ENCODE measurements at regions not wholly inside any gene's neighbourhood (a gene's known extent, or its start where the extent isn't known, plus 50 kb on each side); places are given as distances from the start of the nearest gene placed in this dataset.
"Not testable (repeated sequence)": the region's sequence is repeated elsewhere in the genome, so short reads cannot be mapped to it uniquely, and the experiment has no call there.

DNA sequence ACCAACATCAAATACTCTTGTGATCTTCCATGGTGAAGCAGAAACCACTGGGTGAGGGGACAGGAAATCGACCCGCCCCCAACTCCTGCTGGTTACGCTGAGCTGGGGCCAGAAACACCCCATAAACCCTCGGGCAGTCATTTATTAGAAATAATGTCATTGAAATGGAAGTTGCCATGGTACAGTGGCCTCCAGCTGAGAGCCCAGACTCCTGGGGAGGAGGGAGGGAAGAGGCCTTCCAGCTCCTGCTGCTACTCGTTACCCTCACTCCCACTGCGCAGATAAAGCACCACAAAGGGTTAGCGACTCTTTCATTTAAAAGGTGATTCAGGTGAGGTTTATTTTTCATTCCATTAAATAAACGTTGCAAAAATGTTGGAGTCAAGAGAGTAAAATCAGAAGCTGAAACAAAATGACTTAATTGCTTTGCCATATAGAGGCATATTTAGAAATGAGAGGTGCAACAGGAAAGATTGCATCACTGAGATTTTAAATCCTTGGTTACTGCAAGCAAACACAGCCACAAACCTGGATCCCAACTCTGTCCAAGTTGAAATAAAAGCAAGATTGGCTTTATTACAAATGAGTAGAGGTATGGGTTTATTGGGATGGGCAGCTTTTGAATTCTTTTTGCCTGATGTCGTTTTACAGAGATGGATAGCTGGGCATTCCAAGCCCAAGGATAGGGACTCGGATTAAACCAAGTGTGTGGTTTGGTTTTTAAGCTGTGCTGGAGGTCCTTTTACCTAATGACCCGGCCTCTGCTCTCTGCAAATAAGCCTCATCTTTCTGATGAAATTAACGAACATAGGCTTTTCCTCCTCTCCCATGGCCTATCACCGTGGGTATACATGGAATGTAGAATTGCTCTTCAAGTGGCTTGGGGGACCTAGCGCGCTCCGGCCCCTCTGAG lies 92.0 kb downstream of the LYZL1 start:
- H3K36me3 ChIP-seq (ENCODE audit: control insufficient read depth in 1 of 2, insufficient read depth in 2 of 2, low read length in 2 of 2); H3K4me1 ChIP-seq (ENCODE audit: control insufficient read depth in 1 of 2, insufficient read depth in 2 of 2, low read length in 2 of 2); H3K27me3 ChIP-seq (ENCODE audit: low read depth, low read length); H3K4me3 ChIP-seq (ENCODE audit: low read depth in 1 of 2, low read length in 2 of 2); H3K27ac ChIP-seq (ENCODE audit: low read length); H3K9me3 ChIP-seq (ENCODE audit: control insufficient read depth in 1 of 2, low read length in 2 of 2): not testable (repeated sequence)

DNA sequence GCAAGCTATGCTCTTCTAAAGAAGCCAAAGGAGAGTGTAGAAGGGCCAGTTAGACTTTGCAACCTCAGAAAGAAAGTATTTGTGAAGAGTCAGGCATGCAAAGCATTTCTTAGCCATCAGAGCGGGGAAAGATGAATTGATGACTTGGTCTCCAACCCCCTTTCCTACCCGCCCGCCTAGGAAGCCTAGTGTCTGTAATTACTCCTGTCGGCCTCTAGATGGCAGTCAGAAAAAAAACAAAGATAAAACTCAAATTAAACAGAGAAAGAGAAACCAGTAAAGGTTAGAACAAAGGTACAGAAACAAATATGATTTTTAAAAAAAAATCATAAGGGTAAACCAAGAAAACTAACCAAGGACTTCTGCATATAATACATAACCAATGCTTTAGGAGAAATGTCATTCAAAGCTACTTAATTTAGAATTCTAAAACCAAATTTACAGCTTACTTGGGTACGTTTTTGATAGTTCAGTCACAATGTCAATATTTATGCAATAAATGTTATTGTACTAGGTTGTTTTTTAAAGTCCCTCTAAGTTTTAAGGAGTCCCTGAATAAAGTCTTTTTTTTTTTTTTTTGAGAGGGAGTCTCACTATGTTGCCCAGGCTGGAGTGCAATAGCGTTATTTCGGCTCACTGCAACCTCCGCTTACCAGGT lies 97.6 kb downstream of the LYZL1 start:
- Histone ChIP-seq H3K4me3 (ENCODE audit: low read depth in 1 of 2, low read length in 2 of 2) (no peak overlapping the region), H3K9me3 (ENCODE audit: control insufficient read depth in 1 of 2, low read length in 2 of 2) (no peaks in the 10 kb centered on the region), H3K36me3 (ENCODE audit: control insufficient read depth in 1 of 2, insufficient read depth in 2 of 2, low read length in 2 of 2) (no peaks in the 10 kb centered on the region), H3K27ac (ENCODE audit: low read length) (no peak overlapping the region), H3K27me3 (ENCODE audit: low read depth, low read length) (no peaks in the 10 kb centered on the region), H3K4me1 (ENCODE audit: control insufficient read depth in 1 of 2, insufficient read depth in 2 of 2, low read length in 2 of 2) (no peaks in the 10 kb centered on the region)

DNA sequence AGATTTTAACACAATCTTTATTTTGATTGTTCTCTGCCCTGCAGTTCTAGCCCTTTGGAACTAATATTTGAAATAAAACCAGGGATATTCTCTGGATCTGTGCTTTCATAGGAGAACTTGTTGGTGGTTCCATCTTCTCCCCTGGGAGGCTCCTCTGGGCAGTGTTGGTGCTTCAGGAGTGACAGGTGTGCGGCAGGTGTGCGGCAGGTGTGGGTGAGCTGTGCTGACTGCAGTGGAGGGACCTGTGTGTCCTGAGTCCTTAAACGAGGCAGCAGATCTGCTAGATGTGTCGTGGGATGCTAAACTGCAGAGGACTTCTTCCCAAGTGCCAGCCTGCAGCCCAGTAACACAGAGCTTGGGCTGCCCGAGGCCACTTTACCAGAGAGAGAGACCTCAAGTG lies 98.4 kb downstream of the LYZL1 start:
- H3K27ac ChIP-seq (ENCODE audit: low read length): no peak overlapping the region
- H3K4me1 ChIP-seq (ENCODE audit: control insufficient read depth in 1 of 2, insufficient read depth in 2 of 2, low read length in 2 of 2): no peaks in the 10 kb centered on the region
- no peaks in the 10 kb centered on the region for H3K9me3 ChIP-seq (ENCODE audit: control insufficient read depth in 1 of 2, low read length in 2 of 2)
- H3K36me3 ChIP-seq (ENCODE audit: control insufficient read depth in 1 of 2, insufficient read depth in 2 of 2, low read length in 2 of 2): no peaks in the 10 kb centered on the region
- H3K4me3 ChIP-seq (ENCODE audit: low read depth in 1 of 2, low read length in 2 of 2): no peak overlapping the region
- no peaks in the 10 kb centered on the region for H3K27me3 ChIP-seq (ENCODE audit: low read depth, low read length)

DNA sequence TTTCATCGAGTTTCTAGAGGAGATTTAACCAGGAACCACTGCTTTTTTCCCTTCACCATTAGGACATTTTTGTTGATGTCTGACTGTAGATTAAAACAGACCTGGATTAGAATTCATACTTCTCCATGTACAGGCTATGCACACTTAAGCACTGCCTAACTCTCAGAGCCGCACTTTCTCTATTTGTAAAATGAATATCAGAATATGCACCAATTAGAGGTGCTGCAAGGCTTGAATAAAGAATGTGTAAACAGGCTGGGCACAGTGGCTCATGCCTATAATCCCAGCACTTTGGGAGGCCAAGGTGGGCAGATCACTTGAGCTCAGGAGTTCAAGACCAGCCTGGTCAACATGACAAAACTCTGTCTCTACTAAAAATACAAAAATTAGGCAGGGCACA lies 99.2 kb downstream of the LYZL1 start:
- H3K36me3 ChIP-seq (ENCODE audit: control insufficient read depth in 1 of 2, insufficient read depth in 2 of 2, low read length in 2 of 2); H3K27ac ChIP-seq (ENCODE audit: low read length); H3K9me3 ChIP-seq (ENCODE audit: control insufficient read depth in 1 of 2, low read length in 2 of 2); H3K4me1 ChIP-seq (ENCODE audit: control insufficient read depth in 1 of 2, insufficient read depth in 2 of 2, low read length in 2 of 2); H3K4me3 ChIP-seq (ENCODE audit: low read depth in 1 of 2, low read length in 2 of 2); H3K27me3 ChIP-seq (ENCODE audit: low read depth, low read length): not testable (repeated sequence)

DNA sequence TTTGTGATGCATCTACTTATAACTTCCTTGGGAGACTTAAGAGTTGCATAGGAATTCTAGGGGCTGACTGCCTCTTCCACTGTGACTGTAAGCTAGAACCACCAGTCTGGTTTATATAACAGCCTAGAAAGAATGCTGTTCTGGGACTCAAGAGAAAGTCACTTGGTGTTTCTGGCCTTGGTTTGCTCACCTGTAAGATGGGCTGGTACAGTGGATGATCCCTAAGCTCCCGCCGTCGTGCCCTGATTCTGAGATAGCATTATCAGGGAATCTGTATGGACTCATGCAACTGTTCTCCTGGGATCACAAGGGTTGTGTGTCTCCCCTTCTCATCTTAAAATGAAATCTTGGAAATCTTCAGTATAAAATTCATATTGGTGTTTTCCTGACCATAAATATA lies 100.6 kb downstream of the LYZL1 start:
- Histone ChIP-seq H3K36me3 (ENCODE audit: control insufficient read depth in 1 of 2, insufficient read depth in 2 of 2, low read length in 2 of 2) (no peaks in the 10 kb centered on the region), H3K4me1 (ENCODE audit: control insufficient read depth in 1 of 2, insufficient read depth in 2 of 2, low read length in 2 of 2) (no peaks in the 10 kb centered on the region), H3K27me3 (ENCODE audit: low read depth, low read length) (no peaks in the 10 kb centered on the region), H3K9me3 (ENCODE audit: control insufficient read depth in 1 of 2, low read length in 2 of 2) (no peaks in the 10 kb centered on the region), H3K4me3 (ENCODE audit: low read depth in 1 of 2, low read length in 2 of 2) (no peak overlapping the region), H3K27ac (ENCODE audit: low read length) (no peak overlapping the region)

DNA sequence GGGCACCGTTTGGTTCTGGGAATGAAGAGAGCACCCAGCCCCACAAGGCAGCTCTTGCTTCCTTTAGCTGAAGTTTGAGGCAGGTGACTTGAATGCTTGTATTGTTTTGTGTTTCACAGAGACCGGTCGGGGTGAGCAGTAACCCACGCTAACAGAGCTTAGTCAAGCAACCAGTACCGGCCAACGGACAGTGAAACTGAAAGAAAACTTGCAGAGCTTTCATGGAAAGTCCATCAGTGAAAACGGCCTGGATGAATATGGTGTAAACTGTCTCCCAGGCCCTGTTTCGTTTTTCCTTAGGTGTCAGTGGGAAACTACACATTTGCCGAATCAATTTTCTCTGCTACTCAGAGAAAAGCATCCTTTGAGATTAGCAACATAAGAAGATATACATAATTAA lies 101.1 kb downstream of the LYZL1 start:
- H3K4me3 ChIP-seq (ENCODE audit: low read depth in 1 of 2, low read length in 2 of 2): no peak overlapping the region
- no peaks in the 10 kb centered on the region for H3K4me1 ChIP-seq (ENCODE audit: control insufficient read depth in 1 of 2, insufficient read depth in 2 of 2, low read length in 2 of 2)
- no peaks in the 10 kb centered on the region for H3K36me3 ChIP-seq (ENCODE audit: control insufficient read depth in 1 of 2, insufficient read depth in 2 of 2, low read length in 2 of 2)
- no peak overlapping the region for H3K27ac ChIP-seq (ENCODE audit: low read length)
- H3K27me3 ChIP-seq (ENCODE audit: low read depth, low read length): no peaks in the 10 kb centered on the region
- H3K9me3 ChIP-seq (ENCODE audit: control insufficient read depth in 1 of 2, low read length in 2 of 2): no peaks in the 10 kb centered on the region

DNA sequence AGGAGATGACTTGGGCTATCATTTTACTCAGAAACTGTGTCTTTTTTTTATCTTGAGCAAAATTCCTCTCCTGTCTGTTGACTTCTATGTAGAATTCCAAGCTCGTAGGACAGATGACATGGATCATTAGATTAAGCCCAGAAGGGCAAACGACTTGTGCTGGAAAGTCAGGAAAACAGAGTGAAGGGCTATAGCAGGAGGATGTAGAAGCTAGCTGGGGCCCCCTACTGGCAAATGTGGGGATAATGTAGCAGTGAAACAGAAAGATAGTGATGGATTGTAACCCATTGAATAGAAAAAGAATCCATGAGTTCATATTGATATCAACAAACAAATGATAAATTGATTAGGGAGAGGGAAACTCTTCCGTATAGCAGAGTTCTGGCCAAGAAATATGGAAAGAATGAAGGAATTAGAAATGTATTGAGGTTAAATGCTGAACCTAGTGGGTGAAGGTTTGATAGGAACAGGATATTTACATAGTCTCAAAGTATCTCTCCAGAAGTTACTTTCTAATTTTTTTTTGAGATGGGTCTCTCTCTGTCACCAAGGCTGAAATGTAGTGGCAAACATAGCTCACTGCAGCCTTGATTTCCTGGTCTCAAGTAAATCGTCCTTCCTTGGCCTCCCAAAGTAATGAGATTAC lies 103.6 kb downstream of the LYZL1 start:
- H3K27ac ChIP-seq (ENCODE audit: low read length): no peak overlapping the region

DNA sequence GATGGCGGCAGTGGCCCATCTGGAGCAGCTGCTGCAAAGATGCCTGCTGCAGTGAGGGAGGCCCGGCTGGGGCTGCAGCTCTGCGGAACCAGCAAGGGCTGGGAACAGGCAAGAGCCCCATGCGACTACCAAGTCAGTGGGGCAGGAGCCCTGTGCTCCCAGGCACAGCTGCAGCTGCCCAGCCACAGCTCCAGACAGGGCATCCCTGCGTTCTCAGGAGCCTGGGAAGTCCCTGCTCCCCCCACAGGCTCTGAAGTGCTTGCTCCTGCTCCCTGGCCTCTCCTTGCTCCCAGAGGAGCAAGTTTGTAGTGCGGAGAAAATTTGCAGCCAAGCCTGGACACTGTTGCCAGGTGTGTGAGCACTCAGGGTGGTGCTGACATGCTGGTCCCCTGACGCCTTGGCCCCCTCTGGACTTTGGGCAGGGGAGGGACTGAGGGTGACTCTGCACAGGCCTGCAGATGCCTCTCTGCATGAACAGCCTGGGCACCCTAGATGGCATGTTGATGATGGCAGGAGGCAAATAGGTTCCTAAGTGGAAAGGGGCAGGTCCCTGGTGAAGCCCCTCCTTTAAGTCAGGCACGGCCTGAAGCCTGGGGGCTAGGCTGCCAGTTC lies 105.6 kb downstream of the LYZL1 start:
- no peaks in the 10 kb centered on the region for H3K27me3 ChIP-seq (ENCODE audit: low read depth, low read length)
- no peaks in the 10 kb centered on the region for H3K36me3 ChIP-seq (ENCODE audit: control insufficient read depth in 1 of 2, insufficient read depth in 2 of 2, low read length in 2 of 2)
- H3K27ac ChIP-seq (ENCODE audit: low read length): no peak overlapping the region
- H3K4me1 ChIP-seq (ENCODE audit: control insufficient read depth in 1 of 2, insufficient read depth in 2 of 2, low read length in 2 of 2): no peaks in the 10 kb centered on the region
- H3K9me3 ChIP-seq (ENCODE audit: control insufficient read depth in 1 of 2, low read length in 2 of 2): no peaks in the 10 kb centered on the region
- no peak overlapping the region for H3K4me3 ChIP-seq (ENCODE audit: low read depth in 1 of 2, low read length in 2 of 2)

More for the DNA sequence above, 103.6 kb downstream of the LYZL1 start:
- H3K36me3 ChIP-seq (ENCODE audit: control insufficient read depth in 1 of 2, insufficient read depth in 2 of 2, low read length in 2 of 2): no peaks in the 10 kb centered on the region
- no peaks in the 10 kb centered on the region for H3K9me3 ChIP-seq (ENCODE audit: control insufficient read depth in 1 of 2, low read length in 2 of 2)
- H3K4me1 ChIP-seq (ENCODE audit: control insufficient read depth in 1 of 2, insufficient read depth in 2 of 2, low read length in 2 of 2): no peaks in the 10 kb centered on the region
- H3K27me3 ChIP-seq (ENCODE audit: low read depth, low read length): no peaks in the 10 kb centered on the region
- H3K4me3 ChIP-seq (ENCODE audit: low read depth in 1 of 2, low read length in 2 of 2): no peak overlapping the region

DNA sequence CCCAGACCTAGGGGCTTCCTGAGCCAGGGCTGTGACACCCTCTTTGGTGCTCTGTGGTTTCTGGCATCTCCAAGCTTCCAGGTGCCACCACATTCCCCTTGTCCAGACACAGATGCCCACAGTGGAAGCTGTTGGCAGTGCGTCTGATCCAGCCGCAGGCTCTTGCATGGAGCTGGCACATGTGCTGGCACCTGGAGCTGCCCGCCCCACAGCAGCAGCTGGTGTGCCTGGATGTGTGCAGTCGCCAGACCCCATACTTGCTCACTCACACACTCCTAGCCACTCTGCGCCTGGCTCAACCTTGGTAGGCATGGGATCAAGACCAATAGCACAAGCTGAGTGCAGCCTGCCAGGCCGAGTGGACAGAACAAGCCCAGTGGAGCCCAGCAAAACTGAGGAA lies 106.5 kb downstream of the LYZL1 start:
- no peak overlapping the region for H3K4me3 ChIP-seq (ENCODE audit: low read depth in 1 of 2, low read length in 2 of 2)
- H3K9me3 ChIP-seq (ENCODE audit: control insufficient read depth in 1 of 2, low read length in 2 of 2): no peaks in the 10 kb centered on the region
- no peaks in the 10 kb centered on the region for H3K36me3 ChIP-seq (ENCODE audit: control insufficient read depth in 1 of 2, insufficient read depth in 2 of 2, low read length in 2 of 2)
- H3K27me3 ChIP-seq (ENCODE audit: low read depth, low read length): no peaks in the 10 kb centered on the region
- no peak overlapping the region for H3K27ac ChIP-seq (ENCODE audit: low read length)
- H3K4me1 ChIP-seq (ENCODE audit: control insufficient read depth in 1 of 2, insufficient read depth in 2 of 2, low read length in 2 of 2): no peaks in the 10 kb centered on the region

DNA sequence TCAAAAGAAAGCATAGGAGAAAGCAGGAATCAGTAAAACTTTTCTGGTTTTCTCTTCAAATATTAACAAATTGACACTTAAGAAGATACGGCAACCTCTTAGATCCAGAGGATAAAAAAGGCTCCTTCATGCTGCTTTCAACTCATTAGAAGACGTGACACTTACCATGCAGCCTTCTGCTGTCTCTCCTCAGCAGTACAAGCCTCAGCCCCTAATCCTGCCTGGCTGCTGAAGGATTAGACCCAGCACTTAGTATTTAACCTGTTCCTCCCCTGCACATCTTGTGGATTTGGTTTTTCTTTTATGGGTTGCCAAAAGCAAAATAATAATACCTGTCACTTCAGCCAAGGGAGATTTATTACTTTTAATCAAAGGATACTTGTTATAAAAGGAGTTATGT lies 108.4 kb downstream of the LYZL1 start:
- no peak overlapping the region for H3K27ac ChIP-seq (ENCODE audit: low read length)
- no peaks in the 10 kb centered on the region for H3K36me3 ChIP-seq (ENCODE audit: control insufficient read depth in 1 of 2, insufficient read depth in 2 of 2, low read length in 2 of 2)
- H3K4me1 ChIP-seq (ENCODE audit: control insufficient read depth in 1 of 2, insufficient read depth in 2 of 2, low read length in 2 of 2): no peaks in the 10 kb centered on the region
- H3K27me3 ChIP-seq (ENCODE audit: low read depth, low read length): no peaks in the 10 kb centered on the region
- H3K9me3 ChIP-seq (ENCODE audit: control insufficient read depth in 1 of 2, low read length in 2 of 2): peaks cover 0 to 4% of the 10 kb centered on the region in 2 donors
- H3K4me3 ChIP-seq (ENCODE audit: low read depth in 1 of 2, low read length in 2 of 2): no peak overlapping the region

DNA sequence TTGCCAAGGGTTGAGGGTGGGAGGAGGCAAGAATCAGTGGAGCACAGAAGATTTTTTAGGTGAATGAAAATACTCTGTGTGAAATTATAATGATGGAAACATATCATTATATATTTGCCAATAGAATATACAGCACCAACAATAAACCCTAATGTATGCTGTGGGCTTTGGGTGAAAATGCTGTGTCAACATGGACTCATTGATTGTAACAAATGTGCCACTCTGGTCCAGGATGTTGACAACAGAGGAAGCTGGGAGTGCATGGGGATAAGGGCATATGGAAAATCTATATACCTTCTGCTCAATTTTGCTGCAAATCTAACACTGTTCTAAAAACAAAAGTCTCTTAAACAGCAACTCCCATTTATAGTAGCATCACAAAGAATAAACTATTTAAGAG lies 114.3 kb downstream of the LYZL1 start:
- Histone ChIP-seq H3K4me1 (ENCODE audit: control insufficient read depth in 1 of 2, insufficient read depth in 2 of 2, low read length in 2 of 2) (no peaks in the 10 kb centered on the region), H3K4me3 (ENCODE audit: low read depth in 1 of 2, low read length in 2 of 2) (no peak overlapping the region), H3K27ac (ENCODE audit: low read length) (no peak overlapping the region), H3K9me3 (ENCODE audit: control insufficient read depth in 1 of 2, low read length in 2 of 2) (peaks cover 0 to 4% of the 10 kb centered on the region in 2 donors), H3K27me3 (ENCODE audit: low read depth, low read length) (no peaks in the 10 kb centered on the region), H3K36me3 (ENCODE audit: control insufficient read depth in 1 of 2, insufficient read depth in 2 of 2, low read length in 2 of 2) (no peaks in the 10 kb centered on the region)
